PC-9 (cell line): ENCODE measurements at regions not wholly inside any gene's neighbourhood (a gene's known extent, or its start where the extent isn't known, plus 50 kb on each side); places are given as distances from the start of the nearest gene placed in this dataset.

Source experiments
- CTCF ChIP-seq: fragments of 200-600 bp; sonication (generic); conservative IDR thresholded peaks from 2 replicates; pipeline ENCODE4 v1.6.1; 2017; ENCODE audit warnings: mixed run types, antibody characterized with exemption, mild to moderate bottlenecking, moderate library complexity
- EZH2 ChIP-seq: fragments of 200-600 bp; sonication (generic); IDR thresholded peaks from 2 replicates; pipeline ENCODE4 v1.8.0; 2017; ENCODE audit warnings: antibody characterized with exemption, low read depth

- TF ChIP-seq CTCF (no peak), EZH2 (no peak)
Observed at GRCh38 chr4:1497189-1497801, 91.1 kb upstream of the NKX1-1 start.
